Liver (tissue), 8 donors: ENCODE measurements at regions not wholly inside any gene's neighbourhood (a gene's known extent, or its start where the extent isn't known, plus 50 kb on each side); places are given as distances from the start of the nearest gene placed in this dataset.

Experiments used
- DNase-seq: peaks from one replicate; pipeline ENCODE4 v3.0.0-alpha.2; 2017; ENCODE audit warnings: low spot score
- H3K27ac ChIP-seq, 2 donors: one replicate each; pipeline ENCODE4 v1.7.0; 2013; ENCODE audit warnings: inconsistent platforms in 2 of 2, low read length in 2 of 2, control low read depth in 1 of 2, low read depth in 1 of 2, mild to moderate bottlenecking in 1 of 2
- H3K27me3 ChIP-seq, 4 donors: one replicate each; pipeline versions ENCODE4 v1.6.1 to v1.7.0; 2013; ENCODE audit warnings: low read length in 3 of 4, inconsistent platforms in 1 of 4, mild to moderate bottlenecking in 1 of 4, moderate library complexity in 1 of 4; ENCODE audit not compliant: control insufficient read depth in 4 of 4, insufficient read depth in 4 of 4
- H3K36me3 ChIP-seq, 4 donors: one replicate each; pipeline versions ENCODE4 v1.6.1 to v1.7.0; 2013; ENCODE audit warnings: low read length in 3 of 4, mild to moderate bottlenecking in 3 of 4, low read depth in 1 of 4, moderate library complexity in 1 of 4; ENCODE audit not compliant: control insufficient read depth in 4 of 4, insufficient read depth in 3 of 4
- H3K4me1 ChIP-seq, 4 donors: one replicate each; pipeline versions ENCODE4 v1.6.1 to v1.7.0; 2013; ENCODE audit warnings: low read length in 3 of 4, mild to moderate bottlenecking in 3 of 4, moderate library complexity in 1 of 4; ENCODE audit not compliant: control insufficient read depth in 4 of 4, insufficient read depth in 4 of 4
- H3K4me3 ChIP-seq, 3 donors: one replicate each; pipeline versions ENCODE4 v1.6.1 to v1.7.0; 2013; ENCODE audit warnings: low read length in 3 of 3, control low read depth in 1 of 3, low read depth in 1 of 3, mild to moderate bottlenecking in 1 of 3
- H3K9ac ChIP-seq, 2 donors: one replicate each; pipeline ENCODE4 v1.7.0; 2013; ENCODE audit warnings: low read length in 2 of 2, mild to moderate bottlenecking in 2 of 2, moderate library complexity in 2 of 2, control low read depth in 1 of 2, low read depth in 1 of 2
- H3K9me3 ChIP-seq, 4 donors: one replicate each; pipeline versions ENCODE4 v1.6.1 to v1.7.0; 2013; ENCODE audit warnings: low read length in 3 of 4; ENCODE audit not compliant: control insufficient read depth in 4 of 4
- CTCF ChIP-seq: fragments of 150-350 bp; IDR thresholded peaks from 2 replicates; pipeline ENCODE4 v1.5.1; 2017; ENCODE audit warnings: improper control_type of control experiment, low read depth, low read length; ENCODE audit not compliant: missing input control
- EGR1 ChIP-seq, 2 donors: IDR thresholded peaks; 2 replicates each; pipeline ENCODE4 v1.6.1; 2016 to 2018; ENCODE audit warnings: antibody characterized with exemption in 2 of 2, low read depth in 2 of 2
- FOXA2 ChIP-seq: IDR thresholded peaks from 2 replicates; pipeline ENCODE4 v1.6.1; 2016; ENCODE audit warnings: antibody characterized with exemption
- GABPA ChIP-seq, 2 donors: IDR thresholded peaks in 1 of 2; conservative IDR thresholded peaks in 1 of 2; 2 replicates each; pipeline ENCODE4 v1.6.1; 2016; ENCODE audit warnings: antibody characterized with exemption in 2 of 2, mild to moderate bottlenecking in 1 of 2, moderate library complexity in 1 of 2
- HNF4A ChIP-seq, 2 donors: conservative IDR thresholded peaks; 2 replicates each; pipeline ENCODE4 v1.6.1; 2016; ENCODE audit warnings: antibody characterized with exemption in 2 of 2, mild to moderate bottlenecking in 2 of 2
- HNF4G ChIP-seq: IDR thresholded peaks from 2 replicates; pipeline ENCODE4 v1.6.1; 2016; ENCODE audit warnings: antibody characterized with exemption
- JUND ChIP-seq, 2 donors: IDR thresholded peaks; 2 replicates each; pipeline ENCODE4 v1.6.1; 2016; ENCODE audit warnings: antibody characterized with exemption in 2 of 2
- MAX ChIP-seq: IDR thresholded peaks from 2 replicates; pipeline ENCODE4 v1.6.1; 2016; ENCODE audit warnings: antibody characterized with exemption
- NR2F2 ChIP-seq: IDR thresholded peaks from 2 replicates; pipeline ENCODE4 v1.6.1; 2016; ENCODE audit warnings: antibody characterized with exemption
- RAD21 ChIP-seq, 2 donors: IDR thresholded peaks; 2 replicates each; pipeline ENCODE4 v1.6.1; 2016; ENCODE audit warnings: antibody characterized with exemption in 2 of 2, mild to moderate bottlenecking in 2 of 2
- RXRA ChIP-seq, 2 donors: IDR thresholded peaks; 2 replicates each; pipeline ENCODE4 v1.6.1; 2017 to 2018; ENCODE audit warnings: antibody characterized with exemption in 2 of 2, mild to moderate bottlenecking in 1 of 2
- TAF1 ChIP-seq: conservative IDR thresholded peaks from 2 replicates; pipeline ENCODE4 v1.6.1; 2016; ENCODE audit warnings: antibody characterized with exemption, mild to moderate bottlenecking
- YY1 ChIP-seq: IDR thresholded peaks from 2 replicates; pipeline ENCODE4 v1.6.1; 2016; ENCODE audit warnings: antibody characterized with exemption, mild to moderate bottlenecking
- WGBS: extraction: QIAGEN DNeasy Blood & Tissue Kit; methylation state at CpG from one replicate; pipeline ENCODE4 v1.1.7; 2013; 5-methylcytosine and 5-hydroxymethylcytosine counted together
- TF ChIP-seq, protein P1 (sequence below): IDR thresholded peaks from 2 replicates; pipeline ENCODE4 v1.6.1; 2016; ENCODE audit warnings: antibody characterized with exemption
- TF ChIP-seq, protein P2 (sequence below): IDR thresholded peaks from 2 replicates; pipeline ENCODE4 v1.6.1; 2016; ENCODE audit warnings: antibody characterized with exemption, mild to moderate bottlenecking
- TF ChIP-seq, protein P3 (sequence below): IDR thresholded peaks from 2 replicates; pipeline ENCODE4 v1.6.1; 2016; ENCODE audit warnings: antibody characterized with exemption
- donor health status: healthy.
- donor health status: healthy.
- donor health status: healthy.
- donor health status: healthy.
- donor health status: healthy.

- TF ChIP-seq RXRA (IDR thresholded peaks at IDR 0.05) (no peak), CTCF (no peak)
- 91% methylated on average over 2 of the region's 2 CpGs for WGBS
- no peak overlapping the region for H3K27ac ChIP-seq
- no peaks in the 10 kb centered on the region for H3K36me3 ChIP-seq
- H3K9me3 ChIP-seq: no peaks in the 10 kb centered on the region
- H3K27me3 ChIP-seq: no peaks in the 10 kb centered on the region
- H3K9ac ChIP-seq: no peak overlapping the region
- no peak for DNase-seq
- H3K4me3 ChIP-seq: no peak overlapping the region
- H3K4me1 ChIP-seq: peaks cover 0 to 5% (median 2%) of the 10 kb centered on the region in 4 donors
Measured at GRCh38 chr2:138439733-138440132, 61.8 kb upstream of the SPOPL start.

DNA sequence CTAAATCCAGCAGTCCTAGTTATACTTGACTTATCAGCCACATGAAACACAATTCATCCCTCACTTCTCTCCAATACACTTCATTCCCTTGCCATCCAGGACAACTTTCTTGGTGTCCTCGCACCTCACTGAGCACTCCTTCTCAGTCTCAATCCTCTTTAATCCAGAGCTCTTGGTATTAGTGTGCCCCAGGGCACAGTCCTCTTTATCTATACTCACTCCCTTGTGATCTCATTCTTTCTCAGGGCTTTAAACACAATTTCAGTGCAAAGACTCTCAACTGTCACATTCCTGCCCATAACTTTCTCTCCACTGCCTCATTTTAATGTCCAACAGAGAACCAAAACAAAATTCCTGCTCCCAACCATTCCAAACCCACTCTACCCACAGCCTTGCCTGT, 60.8 kb upstream of the SPOPL start:
- H3K27ac ChIP-seq: no peak overlapping the region
- TF ChIP-seq JUND (IDR thresholded peaks at IDR 0.05): no peak
- no peak for TF ChIP-seq FOXA2
- no peak for TF ChIP-seq YY1
- TF ChIP-seq MAX: no peak
- no peak for TF ChIP-seq CTCF
- no peak for TF ChIP-seq TAF1
- TF ChIP-seq NR2F2: no peak
- TF ChIP-seq RXRA (IDR thresholded peaks at IDR 0.05): no peak
- no peak for TF ChIP-seq GABPA (IDR thresholded peaks at IDR 0.05 in 1 of 2, conservative IDR thresholded peaks at IDR 0.05 in 1 of 2)
- no peak for TF ChIP-seq RAD21 (IDR thresholded peaks at IDR 0.05)
- TF ChIP-seq, protein P1, sequence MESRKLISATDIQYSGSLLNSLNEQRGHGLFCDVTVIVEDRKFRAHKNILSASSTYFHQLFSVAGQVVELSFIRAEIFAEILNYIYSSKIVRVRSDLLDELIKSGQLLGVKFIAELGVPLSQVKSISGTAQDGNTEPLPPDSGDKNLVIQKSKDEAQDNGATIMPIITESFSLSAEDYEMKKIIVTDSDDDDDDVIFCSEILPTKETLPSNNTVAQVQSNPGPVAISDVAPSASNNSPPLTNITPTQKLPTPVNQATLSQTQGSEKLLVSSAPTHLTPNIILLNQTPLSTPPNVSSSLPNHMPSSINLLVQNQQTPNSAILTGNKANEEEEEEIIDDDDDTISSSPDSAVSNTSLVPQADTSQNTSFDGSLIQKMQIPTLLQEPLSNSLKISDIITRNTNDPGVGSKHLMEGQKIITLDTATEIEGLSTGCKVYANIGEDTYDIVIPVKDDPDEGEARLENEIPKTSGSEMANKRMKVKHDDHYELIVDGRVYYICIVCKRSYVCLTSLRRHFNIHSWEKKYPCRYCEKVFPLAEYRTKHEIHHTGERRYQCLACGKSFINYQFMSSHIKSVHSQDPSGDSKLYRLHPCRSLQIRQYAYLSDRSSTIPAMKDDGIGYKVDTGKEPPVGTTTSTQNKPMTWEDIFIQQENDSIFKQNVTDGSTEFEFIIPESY: no peak
- TF ChIP-seq, protein P2, sequence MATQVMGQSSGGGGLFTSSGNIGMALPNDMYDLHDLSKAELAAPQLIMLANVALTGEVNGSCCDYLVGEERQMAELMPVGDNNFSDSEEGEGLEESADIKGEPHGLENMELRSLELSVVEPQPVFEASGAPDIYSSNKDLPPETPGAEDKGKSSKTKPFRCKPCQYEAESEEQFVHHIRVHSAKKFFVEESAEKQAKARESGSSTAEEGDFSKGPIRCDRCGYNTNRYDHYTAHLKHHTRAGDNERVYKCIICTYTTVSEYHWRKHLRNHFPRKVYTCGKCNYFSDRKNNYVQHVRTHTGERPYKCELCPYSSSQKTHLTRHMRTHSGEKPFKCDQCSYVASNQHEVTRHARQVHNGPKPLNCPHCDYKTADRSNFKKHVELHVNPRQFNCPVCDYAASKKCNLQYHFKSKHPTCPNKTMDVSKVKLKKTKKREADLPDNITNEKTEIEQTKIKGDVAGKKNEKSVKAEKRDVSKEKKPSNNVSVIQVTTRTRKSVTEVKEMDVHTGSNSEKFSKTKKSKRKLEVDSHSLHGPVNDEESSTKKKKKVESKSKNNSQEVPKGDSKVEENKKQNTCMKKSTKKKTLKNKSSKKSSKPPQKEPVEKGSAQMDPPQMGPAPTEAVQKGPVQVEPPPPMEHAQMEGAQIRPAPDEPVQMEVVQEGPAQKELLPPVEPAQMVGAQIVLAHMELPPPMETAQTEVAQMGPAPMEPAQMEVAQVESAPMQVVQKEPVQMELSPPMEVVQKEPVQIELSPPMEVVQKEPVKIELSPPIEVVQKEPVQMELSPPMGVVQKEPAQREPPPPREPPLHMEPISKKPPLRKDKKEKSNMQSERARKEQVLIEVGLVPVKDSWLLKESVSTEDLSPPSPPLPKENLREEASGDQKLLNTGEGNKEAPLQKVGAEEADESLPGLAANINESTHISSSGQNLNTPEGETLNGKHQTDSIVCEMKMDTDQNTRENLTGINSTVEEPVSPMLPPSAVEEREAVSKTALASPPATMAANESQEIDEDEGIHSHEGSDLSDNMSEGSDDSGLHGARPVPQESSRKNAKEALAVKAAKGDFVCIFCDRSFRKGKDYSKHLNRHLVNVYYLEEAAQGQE: no peak
- TF ChIP-seq HNF4G: no peak
- TF ChIP-seq, protein P3, sequence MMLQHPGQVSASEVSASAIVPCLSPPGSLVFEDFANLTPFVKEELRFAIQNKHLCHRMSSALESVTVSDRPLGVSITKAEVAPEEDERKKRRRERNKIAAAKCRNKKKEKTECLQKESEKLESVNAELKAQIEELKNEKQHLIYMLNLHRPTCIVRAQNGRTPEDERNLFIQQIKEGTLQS: no peak
- no peak for TF ChIP-seq EGR1 (IDR thresholded peaks at IDR 0.05; ENCODE audit: low read depth in 2 of 2)
- TF ChIP-seq HNF4A (conservative IDR thresholded peaks at IDR 0.05): no peak
- no peak overlapping the region for H3K4me3 ChIP-seq
- H3K27me3 ChIP-seq: no peaks in the 10 kb centered on the region
- no peak overlapping the region for H3K9ac ChIP-seq
- H3K9me3 ChIP-seq: no peaks in the 10 kb centered on the region
- peaks cover 0 to 3% (median 0%) of the 10 kb centered on the region in 4 donors for H3K4me1 ChIP-seq
- no peak for DNase-seq
- WGBS: 95% methylated on average over 1 of the region's 1 CpG
- H3K36me3 ChIP-seq: no peaks in the 10 kb centered on the region
